ENCODE measurements at regions not wholly inside any gene's neighbourhood (a gene's known extent, or its start where the extent isn't known, plus 50 kb on each side); places are given as distances from the start of the nearest gene placed in this dataset.

DNA sequence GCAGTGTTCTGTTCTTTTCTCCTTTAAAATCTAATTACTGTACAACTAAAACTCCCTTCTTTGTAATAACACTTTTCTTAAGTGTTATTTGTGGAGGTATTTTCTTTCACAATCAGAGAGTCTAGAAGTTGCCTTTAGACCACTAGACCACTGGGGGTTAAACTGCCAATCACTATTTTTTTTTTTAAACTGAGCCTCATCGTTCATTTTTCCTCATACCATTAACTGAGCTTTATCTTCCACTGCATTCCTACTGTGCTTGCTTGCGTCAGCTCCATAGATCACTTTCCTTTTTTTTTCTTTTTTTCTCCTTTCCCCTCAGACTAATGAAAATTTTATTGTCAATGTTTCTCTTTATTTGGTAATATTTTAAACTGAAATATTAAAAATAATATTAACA is 310.6 kb downstream of the PDHA2 start:
- TF ChIP-seq EZH2phosphoT487 (IDR thresholded peaks at IDR 0.05; ENCODE audit: borderline replicate concordance), result no peak
- H4K20me1 ChIP-seq (ENCODE audit: insufficient read depth, low read length, poor library complexity, severe bottlenecking), result no peaks in the 10 kb centered on the region
- no peak overlapping the region for H3K4me3 ChIP-seq (ENCODE audit: low read length, poor library complexity, severe bottlenecking)
- no peak overlapping the region for H3K4me2 ChIP-seq (ENCODE audit: low read depth, low read length, poor library complexity, severe bottlenecking)
- no peak overlapping the region for H2AFZ ChIP-seq (ENCODE audit: low read length)
- no peaks in the 10 kb centered on the region for H3K79me2 ChIP-seq (ENCODE audit: insufficient read depth, low read length)
- no peaks in the 10 kb centered on the region for H3K27me3 ChIP-seq (ENCODE audit: insufficient read depth, low read length, poor library complexity, severe bottlenecking)
- no peaks in the 10 kb centered on the region for H3K9me3 ChIP-seq (ENCODE audit: insufficient read depth, low read depth, low read length)
- no peaks in the 10 kb centered on the region for H3K36me3 ChIP-seq (ENCODE audit: insufficient read depth, low read length)
- no peaks in the 10 kb centered on the region for H3F3A ChIP-seq (ENCODE audit: low read depth)
- H3K9me2 ChIP-seq (replicated peaks; ENCODE audit: low read depth, low read length), result no peaks in the 10 kb centered on the region
- H3K4me1 ChIP-seq (ENCODE audit: insufficient read depth, low read length, poor library complexity, severe bottlenecking), result no peaks in the 10 kb centered on the region
- H3K9ac ChIP-seq (ENCODE audit: low read depth, low read length, poor library complexity, severe bottlenecking), result no peak overlapping the region

- no peaks in the 10 kb centered on the region for H3K36me3 ChIP-seq (ENCODE audit: insufficient read depth, low read length)
- H3K4me3 ChIP-seq (ENCODE audit: low read length, poor library complexity, severe bottlenecking), result no peak overlapping the region
- no peaks in the 10 kb centered on the region for H3K9me3 ChIP-seq (ENCODE audit: insufficient read depth, low read depth, low read length)
- no peaks in the 10 kb centered on the region for H4K20me1 ChIP-seq (ENCODE audit: insufficient read depth, low read length, poor library complexity, severe bottlenecking)
- H2AFZ ChIP-seq (ENCODE audit: low read length), result no peak overlapping the region
- no peaks in the 10 kb centered on the region for H3K9me2 ChIP-seq (replicated peaks; ENCODE audit: low read depth, low read length)
- no peaks in the 10 kb centered on the region for H3K79me2 ChIP-seq (ENCODE audit: insufficient read depth, low read length)
- TF ChIP-seq EZH2phosphoT487 (IDR thresholded peaks at IDR 0.05; ENCODE audit: borderline replicate concordance) (no peak), CTCF (conservative IDR thresholded peaks at IDR 0.05; ENCODE audit: low read length) (no peak)
- H3K9ac ChIP-seq (ENCODE audit: low read depth, low read length, poor library complexity, severe bottlenecking), result no peak overlapping the region
- no peak overlapping the region for H3K4me2 ChIP-seq (ENCODE audit: low read depth, low read length, poor library complexity, severe bottlenecking)
- H3F3A ChIP-seq (ENCODE audit: low read depth), result no peaks in the 10 kb centered on the region
- H3K4me1 ChIP-seq (ENCODE audit: insufficient read depth, low read length, poor library complexity, severe bottlenecking), result no peaks in the 10 kb centered on the region
- no peaks in the 10 kb centered on the region for H3K27me3 ChIP-seq (ENCODE audit: insufficient read depth, low read length, poor library complexity, severe bottlenecking)
Measured at GRCh38 chr4:96152824-96153223, 312.9 kb downstream of the PDHA2 start.

DNA sequence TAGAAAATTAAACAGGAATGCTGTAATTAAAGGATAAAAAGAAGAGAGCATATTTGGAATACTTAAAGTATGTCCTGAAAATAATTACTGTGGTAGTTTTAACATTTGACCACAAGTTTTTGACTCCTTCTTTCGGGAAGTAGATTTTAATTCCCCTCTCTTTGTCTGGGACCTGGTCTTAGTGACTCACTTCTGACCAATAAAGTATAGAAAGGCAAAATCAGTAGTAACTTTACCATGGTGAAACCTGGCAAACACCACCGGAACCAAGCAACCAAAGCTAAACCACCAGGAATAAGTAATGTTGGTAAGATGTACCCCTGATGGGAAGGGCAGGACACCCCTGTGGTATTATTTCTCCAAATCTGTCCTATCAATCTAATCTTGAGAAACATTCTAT is 314.8 kb downstream of the PDHA2 start:
- no peak overlapping the region for H3K9ac ChIP-seq (ENCODE audit: low read depth, low read length, poor library complexity, severe bottlenecking)
- H3K27me3 ChIP-seq (ENCODE audit: insufficient read depth, low read length, poor library complexity, severe bottlenecking), result no peaks in the 10 kb centered on the region
- H4K20me1 ChIP-seq (ENCODE audit: insufficient read depth, low read length, poor library complexity, severe bottlenecking), result no peaks in the 10 kb centered on the region
- H3K4me2 ChIP-seq (ENCODE audit: low read depth, low read length, poor library complexity, severe bottlenecking), result no peak overlapping the region
- no peaks in the 10 kb centered on the region for H3K79me2 ChIP-seq (ENCODE audit: insufficient read depth, low read length)
- TF ChIP-seq CTCF (conservative IDR thresholded peaks at IDR 0.05; ENCODE audit: low read length) (no peak), EZH2phosphoT487 (IDR thresholded peaks at IDR 0.05; ENCODE audit: borderline replicate concordance) (no peak)
- H3K4me3 ChIP-seq (ENCODE audit: low read length, poor library complexity, severe bottlenecking), result no peak overlapping the region
- no peaks in the 10 kb centered on the region for H3F3A ChIP-seq (ENCODE audit: low read depth)
- H3K36me3 ChIP-seq (ENCODE audit: insufficient read depth, low read length), result no peaks in the 10 kb centered on the region
- no peaks in the 10 kb centered on the region for H3K4me1 ChIP-seq (ENCODE audit: insufficient read depth, low read length, poor library complexity, severe bottlenecking)
- H3K9me2 ChIP-seq (replicated peaks; ENCODE audit: low read depth, low read length), result no peaks in the 10 kb centered on the region
- no peaks in the 10 kb centered on the region for H3K9me3 ChIP-seq (ENCODE audit: insufficient read depth, low read depth, low read length)
- H2AFZ ChIP-seq (ENCODE audit: low read length), result no peak overlapping the region

GRCh38 chr4:96162636-96163035 is 322.7 kb downstream of the PDHA2 start:
- H4K20me1 ChIP-seq (ENCODE audit: insufficient read depth, low read length, poor library complexity, severe bottlenecking), result no peaks in the 10 kb centered on the region
- TF ChIP-seq CTCF (conservative IDR thresholded peaks at IDR 0.05; ENCODE audit: low read length) (no peak), EZH2phosphoT487 (IDR thresholded peaks at IDR 0.05; ENCODE audit: borderline replicate concordance) (no peak)
- H3K27me3 ChIP-seq (ENCODE audit: insufficient read depth, low read length, poor library complexity, severe bottlenecking), result peaks cover 5% of the 10 kb centered on the region
- no peaks in the 10 kb centered on the region for H3K4me1 ChIP-seq (ENCODE audit: insufficient read depth, low read length, poor library complexity, severe bottlenecking)
- H3K9ac ChIP-seq (ENCODE audit: low read depth, low read length, poor library complexity, severe bottlenecking), result no peak overlapping the region
- H3F3A ChIP-seq (ENCODE audit: low read depth), result no peaks in the 10 kb centered on the region
- H3K9me3 ChIP-seq (ENCODE audit: insufficient read depth, low read depth, low read length), result no peaks in the 10 kb centered on the region
- no peak overlapping the region for H3K4me3 ChIP-seq (ENCODE audit: low read length, poor library complexity, severe bottlenecking)
- H3K4me2 ChIP-seq (ENCODE audit: low read depth, low read length, poor library complexity, severe bottlenecking), result no peak overlapping the region
- no peaks in the 10 kb centered on the region for H3K36me3 ChIP-seq (ENCODE audit: insufficient read depth, low read length)
- H2AFZ ChIP-seq (ENCODE audit: low read length), result no peak overlapping the region
- no peaks in the 10 kb centered on the region for H3K79me2 ChIP-seq (ENCODE audit: insufficient read depth, low read length)
- H3K9me2 ChIP-seq (replicated peaks; ENCODE audit: low read depth, low read length), result no peaks in the 10 kb centered on the region
